ENCODE measurements at regions not wholly inside any gene's neighbourhood (a gene's known extent, or its start where the extent isn't known, plus 50 kb on each side); places are given as distances from the start of the nearest gene placed in this dataset.

DNA sequence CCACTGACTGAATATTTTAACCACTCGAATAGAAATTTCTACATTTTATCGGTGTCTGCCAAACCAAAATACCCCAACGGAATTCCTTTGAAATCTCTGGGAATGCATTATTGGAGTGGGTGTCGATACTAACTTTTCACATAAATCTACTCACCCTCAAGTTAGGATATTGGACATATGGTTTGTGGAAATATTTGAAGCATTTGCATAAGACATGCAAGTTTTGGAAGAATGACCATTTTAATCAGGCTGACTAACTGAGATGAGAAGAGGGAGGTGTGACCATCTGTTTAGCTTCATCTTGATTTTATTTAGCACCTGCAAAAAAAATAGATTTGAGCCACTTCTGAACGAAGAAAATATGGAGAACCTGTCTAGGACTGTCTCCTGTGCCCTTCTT, 61.2 kb downstream of the KLF6 start:
- no peak for DNase-seq (ENCODE audit: low read depth in 4 of 4, low spot score in 3 of 4)

DNA sequence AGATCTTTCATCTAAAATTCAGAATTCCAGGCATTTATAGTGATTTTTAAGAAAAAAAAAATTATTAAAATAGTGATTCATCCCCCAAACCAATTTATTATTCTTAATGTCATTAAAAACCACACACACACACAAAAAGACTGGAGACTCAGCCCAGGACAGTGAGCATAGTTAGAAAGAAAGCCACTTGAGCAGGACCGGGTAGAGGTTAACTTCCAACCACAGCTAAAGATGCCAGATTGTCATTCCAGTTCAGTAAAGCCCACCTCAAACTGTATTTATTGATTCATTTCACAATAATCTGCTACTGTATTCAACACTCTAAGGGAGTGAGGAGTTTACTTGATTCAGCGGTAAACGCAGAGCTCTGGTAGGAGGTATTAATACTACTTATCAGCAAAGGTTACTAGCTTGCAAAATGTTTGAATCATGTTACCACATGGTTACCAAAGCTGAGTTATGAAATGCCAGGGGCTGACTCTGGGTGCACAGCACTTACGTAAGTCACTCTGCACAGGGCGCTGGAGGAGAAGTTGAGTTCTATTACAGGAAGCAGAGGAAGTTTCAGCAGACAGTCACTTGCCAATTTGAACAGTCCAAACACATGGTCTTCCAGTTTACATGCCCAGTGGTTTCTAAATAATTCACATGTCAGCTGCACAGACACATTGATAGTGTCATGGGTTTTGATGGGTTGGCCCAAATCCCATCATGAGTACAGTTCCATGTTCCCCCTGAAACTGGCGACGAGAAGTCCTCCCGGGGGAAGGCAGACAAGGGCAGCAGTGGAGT, 64.6 kb downstream of the KLF6 start:
- DNase-seq (ENCODE audit: low read depth in 4 of 4, low spot score in 3 of 4): no peak

DNA sequence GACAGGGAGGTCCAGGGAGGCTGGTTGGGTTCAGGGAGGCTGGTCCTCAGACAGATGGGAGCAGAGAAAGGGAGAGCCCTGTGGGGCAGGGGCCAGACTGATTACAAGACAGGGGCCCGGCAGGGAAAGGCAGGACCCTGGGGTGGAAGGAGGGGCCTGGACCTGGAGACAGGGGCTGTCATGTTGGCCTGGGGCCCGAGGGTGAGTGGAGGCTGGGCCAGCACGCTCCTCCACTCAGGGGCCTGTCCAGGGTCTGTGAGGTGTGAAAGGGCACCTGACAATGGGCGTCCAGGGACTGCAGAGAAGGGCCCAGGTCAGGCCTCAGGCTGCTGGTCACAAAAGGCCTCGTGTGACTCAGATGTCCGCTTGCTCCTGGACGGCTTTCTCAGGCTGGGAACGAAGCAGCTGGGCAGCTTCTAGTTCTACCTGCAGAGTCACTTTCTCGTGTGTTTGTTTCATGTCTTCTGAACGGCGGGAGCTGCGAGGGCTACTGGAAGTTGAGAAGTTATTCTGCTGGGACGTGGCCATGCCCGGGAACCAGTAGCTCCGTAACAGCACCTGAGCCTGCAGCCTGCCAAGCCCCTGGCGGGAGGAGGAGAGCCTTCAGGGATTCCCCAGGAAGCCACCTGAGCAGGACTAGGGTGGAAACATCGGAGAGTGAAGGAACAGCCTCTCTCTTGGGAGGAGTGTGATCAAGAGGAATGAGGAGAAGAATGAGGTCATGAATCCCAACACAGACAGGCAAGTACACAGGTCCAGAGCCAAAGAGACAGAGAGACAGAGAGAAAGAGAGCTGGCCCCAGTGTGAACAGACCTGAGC, 65.8 kb downstream of the KLF6 start:
- no peak for DNase-seq (ENCODE audit: low read depth in 4 of 4, low spot score in 3 of 4)

DNA sequence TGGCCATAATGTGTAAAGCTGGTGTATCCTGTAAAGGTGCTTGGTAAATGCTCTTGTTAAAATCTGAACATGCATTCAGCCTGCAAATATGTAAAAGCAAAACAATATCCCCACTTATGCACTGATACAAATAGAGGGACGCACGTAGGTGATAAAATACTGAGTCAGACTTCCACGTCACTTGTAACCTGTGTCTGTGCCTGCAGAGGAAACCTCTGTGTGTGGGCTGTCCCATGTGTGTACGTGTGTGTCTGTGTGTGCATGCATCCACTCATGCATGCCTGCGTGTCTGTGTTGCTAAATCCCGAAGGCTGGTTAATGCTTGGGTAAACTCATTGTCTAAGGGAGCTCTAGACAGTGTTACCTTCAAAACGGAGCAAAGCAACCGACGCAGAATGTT, 68.9 kb downstream of the KLF6 start:
- no peak for DNase-seq (ENCODE audit: low read depth in 4 of 4, low spot score in 3 of 4)

DNA sequence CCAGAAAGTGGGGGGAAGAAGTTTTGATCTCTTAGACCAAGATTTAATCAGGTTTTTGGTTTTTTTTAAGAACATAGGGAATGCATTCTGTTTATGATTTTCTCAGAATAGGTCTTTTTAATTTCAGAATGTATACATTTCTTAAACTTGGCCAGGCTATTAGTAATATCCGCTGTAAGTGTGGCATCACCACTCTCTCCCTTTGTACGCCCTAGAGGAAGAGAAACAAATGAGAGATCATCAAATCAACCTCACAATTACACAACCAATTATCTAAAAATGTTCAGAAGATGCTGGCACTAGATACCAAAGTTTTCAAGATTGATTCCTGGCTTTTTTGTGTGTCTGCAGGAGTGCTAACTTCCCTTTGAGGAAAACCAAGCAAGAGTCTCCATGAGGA, 70.0 kb downstream of the KLF6 start:
- no peak for DNase-seq (ENCODE audit: low read depth in 4 of 4, low spot score in 3 of 4)

DNA sequence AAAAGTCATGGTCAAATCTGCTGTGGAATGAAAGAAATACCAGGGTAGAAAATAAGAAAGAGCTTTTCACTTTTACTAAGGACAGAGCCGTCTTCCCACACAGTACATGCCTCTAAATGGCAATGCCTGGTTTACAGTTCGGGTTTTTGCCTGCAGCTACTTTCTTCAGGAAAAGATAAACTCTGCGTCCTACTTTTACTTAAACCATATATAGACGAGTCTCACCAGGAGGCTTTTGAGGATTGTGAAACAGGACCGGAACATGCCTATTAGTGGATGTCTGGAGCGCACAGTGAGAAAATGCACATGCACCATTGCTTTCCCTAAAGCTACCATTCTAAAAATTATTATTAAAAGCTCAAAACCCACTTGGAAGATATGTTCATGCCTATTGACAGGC, 70.5 kb downstream of the KLF6 start:
- no peak for DNase-seq (ENCODE audit: low read depth in 4 of 4, low spot score in 3 of 4)

DNA sequence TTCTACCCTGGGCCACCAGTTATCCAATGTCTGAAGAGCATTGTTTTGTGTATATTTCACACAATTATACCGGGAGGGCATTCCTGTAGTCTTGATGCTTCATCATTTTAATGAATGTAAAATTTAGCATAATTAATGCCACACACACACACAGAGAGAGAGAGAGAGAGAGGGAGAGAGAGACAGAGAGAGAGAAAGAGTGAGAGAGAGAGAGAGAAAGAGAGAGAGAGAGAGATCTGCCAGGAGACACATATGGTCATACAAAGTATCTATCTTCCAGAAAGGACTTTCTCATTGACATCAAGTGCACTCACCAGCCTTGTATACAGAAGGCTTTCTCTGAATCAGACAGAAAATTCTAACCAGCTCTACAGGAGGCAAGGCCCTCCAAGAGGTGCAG, 72.3 kb downstream of the KLF6 start:
- DNase-seq (ENCODE audit: low read depth in 4 of 4, low spot score in 3 of 4): no peak

DNA sequence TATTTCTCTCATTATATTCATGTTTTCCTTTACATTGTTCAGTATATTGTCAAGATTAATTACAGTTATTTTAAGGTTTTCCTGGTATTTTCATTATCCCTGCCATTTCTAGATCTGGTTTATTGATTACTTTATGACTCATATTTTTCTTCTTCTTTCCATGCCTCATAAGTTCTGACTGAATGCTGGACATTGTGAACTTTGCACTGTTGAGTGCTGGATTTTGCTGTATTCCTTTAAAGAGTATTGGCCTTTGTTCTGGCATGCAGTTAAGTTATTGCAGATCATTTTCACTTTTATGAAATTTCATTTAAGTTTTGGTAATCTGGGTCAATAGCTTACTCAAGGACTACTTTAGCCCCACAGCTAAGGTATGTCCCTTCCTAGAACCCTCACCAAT, 73.1 kb downstream of the KLF6 start:
- no peak for DNase-seq (ENCODE audit: low read depth in 4 of 4, low spot score in 3 of 4)

DNA sequence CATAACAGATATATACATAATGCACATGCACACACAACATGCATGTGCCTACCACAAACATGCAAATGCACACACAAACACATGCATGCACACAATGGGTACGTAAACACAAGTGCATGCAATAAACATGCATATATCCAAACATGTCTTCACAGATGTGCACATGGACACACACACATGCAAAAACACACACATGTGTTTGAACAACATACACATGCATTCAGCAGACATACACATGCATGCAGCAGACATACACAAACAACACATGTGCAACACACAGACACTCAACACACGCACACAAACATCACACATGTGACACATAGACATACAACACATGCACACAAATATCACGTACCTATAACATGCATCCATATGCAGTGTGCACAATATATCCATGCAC, 74.2 kb downstream of the KLF6 start:
- DNase-seq (ENCODE audit: low read depth in 4 of 4, low spot score in 3 of 4): no peak

DNA sequence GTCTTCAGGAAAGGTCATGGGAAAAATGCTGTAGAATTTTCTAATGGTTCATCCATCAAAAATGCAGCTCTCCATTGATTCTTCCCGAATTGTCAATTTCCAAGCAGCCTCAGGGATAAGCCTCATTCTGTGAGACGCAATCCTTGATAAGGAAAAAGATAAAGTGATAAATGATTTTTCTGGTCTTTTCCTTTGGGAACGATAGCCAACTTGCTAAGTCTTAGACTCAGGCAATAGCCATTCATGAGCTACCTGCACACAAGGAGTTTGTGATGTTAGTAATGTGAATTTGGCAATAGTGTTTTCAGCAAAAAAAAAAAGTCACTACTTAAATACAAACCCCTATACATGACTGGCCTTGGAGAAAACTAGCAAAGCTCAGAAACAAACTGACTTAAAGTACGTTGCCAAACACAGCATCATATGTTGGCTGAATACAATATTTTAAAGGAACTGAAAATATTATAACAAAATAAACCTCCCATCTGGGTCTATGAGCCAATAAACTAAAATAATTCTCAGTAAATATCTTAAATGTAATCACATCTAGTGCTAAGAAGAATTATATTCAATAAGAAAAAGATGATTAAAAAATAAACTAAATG, 75.5 kb downstream of the KLF6 start:
- DNase-seq (ENCODE audit: low read depth in 4 of 4, low spot score in 3 of 4): no peak

DNA sequence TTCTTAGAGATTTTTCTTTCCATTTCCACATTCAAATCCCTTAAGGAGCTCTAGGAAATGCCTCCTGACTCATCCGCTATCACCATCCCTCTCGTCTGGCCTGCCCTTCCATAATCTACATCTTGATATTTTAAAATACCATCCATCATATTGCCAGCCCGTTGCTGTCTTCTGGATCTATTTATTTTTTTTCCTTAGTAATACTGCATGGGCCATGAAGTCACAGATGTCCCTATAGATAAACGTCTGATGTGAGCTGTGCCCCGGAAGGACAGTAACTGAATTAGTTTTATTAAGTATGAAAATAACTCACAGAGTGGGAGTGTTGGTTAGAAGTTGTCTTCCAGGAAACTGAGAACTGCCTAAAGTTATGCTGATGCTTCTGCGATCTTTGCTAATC, 76.2 kb downstream of the KLF6 start:
- DNase-seq (ENCODE audit: low read depth in 4 of 4, low spot score in 3 of 4): no peak

DNA sequence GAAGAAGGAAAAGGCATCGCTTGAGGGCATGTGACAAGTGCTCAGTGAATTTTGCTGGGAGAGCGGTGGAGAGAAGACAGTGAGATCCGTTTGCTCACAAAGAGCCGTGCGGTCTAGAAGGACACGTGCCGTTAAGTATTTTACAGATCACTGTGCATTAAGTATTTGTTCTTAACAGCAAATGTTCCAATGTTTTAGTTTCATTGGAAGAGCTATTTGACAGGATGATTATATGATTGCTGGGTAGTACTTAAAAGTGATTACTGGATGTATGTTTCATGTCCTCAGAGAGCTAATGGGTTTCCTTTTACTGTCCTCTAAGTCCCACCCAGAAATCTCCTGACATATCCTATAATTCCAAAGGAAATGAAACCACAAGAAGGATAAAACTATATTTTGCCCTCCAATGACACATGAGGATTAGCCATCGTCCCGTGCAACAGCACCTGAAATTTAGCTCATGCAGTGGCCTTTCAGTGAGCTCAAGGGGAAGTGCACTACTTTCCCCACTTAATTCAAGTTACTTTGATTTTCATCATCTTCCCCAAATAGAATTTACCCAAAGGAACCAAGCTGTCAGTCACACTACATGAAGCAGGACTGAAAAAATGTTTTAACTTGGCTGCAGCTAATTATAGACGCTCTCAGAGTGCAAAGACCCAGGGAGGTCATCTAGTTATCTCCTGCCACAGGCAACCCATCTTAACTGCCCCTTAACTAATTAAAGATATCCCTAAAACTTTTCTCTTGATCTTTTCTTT, 80.3 kb downstream of the KLF6 start:
- no peak for DNase-seq (ENCODE audit: low read depth in 4 of 4, low spot score in 3 of 4)

DNA sequence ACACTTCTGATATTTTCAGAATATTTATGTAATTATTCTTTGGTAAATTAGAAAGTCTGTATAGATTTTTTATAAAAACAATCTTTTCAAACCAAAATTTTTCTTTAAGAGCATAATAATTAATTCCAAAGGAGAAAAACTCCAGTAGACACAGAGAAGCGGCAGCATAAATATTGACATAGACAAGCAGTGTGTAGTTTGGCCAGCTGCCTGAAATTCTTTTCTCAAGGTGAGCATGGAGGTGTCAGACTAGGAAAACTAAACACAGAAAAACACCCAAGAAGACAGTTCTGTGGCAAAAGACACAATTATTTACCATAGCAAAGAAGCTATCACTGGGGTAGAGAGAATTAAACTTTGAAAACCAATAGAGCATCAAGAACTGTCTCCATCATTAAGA, 82.4 kb downstream of the KLF6 start:
- no peak for DNase-seq (ENCODE audit: low read depth in 4 of 4, low spot score in 3 of 4)

DNA sequence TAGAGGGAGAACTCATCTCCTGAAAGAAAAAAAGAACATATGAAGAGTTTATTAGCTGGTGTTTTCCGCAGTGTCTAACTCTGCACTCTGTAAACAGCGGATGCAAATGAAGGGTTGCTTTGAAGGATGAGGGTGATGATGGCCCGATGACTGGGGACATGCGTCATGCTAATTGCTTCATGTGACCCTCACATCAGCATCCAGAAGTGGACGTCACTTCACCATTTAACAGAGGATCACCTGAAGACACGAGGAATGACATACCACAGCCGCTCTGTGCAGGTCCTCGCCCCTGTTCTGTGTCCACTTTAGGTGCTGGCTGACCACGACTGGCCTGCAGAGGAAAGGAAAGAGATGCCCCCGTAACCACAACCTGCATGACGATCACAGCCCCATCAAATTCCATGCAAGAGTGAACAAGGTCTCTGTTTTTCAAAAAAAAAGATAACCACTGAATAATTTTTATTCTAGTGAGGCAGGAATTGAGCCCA, 82.9 kb downstream of the KLF6 start:
- DNase-seq (ENCODE audit: low read depth in 4 of 4, low spot score in 3 of 4): no peak

DNA sequence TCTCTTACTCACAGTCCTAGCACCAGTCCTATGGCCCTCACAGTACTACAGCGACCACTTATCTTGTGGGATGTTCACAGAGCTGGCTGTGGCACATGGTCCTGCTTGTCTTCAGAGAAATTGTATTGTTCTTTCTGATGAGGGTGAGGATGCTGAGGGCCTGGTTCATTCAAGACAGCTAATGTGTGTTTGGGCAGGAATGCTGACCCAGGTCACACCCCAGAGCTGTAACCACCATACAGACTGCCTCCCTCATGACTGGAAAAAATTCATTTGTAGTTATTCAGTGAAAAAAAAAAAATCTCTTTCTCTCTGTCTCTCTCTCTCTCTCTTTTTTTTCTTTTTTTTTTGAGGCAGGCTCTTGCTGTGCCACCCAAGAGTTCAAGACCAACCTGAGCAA, 83.5 kb downstream of the KLF6 start:
- no peak for DNase-seq (ENCODE audit: low read depth in 4 of 4, low spot score in 3 of 4)

DNA sequence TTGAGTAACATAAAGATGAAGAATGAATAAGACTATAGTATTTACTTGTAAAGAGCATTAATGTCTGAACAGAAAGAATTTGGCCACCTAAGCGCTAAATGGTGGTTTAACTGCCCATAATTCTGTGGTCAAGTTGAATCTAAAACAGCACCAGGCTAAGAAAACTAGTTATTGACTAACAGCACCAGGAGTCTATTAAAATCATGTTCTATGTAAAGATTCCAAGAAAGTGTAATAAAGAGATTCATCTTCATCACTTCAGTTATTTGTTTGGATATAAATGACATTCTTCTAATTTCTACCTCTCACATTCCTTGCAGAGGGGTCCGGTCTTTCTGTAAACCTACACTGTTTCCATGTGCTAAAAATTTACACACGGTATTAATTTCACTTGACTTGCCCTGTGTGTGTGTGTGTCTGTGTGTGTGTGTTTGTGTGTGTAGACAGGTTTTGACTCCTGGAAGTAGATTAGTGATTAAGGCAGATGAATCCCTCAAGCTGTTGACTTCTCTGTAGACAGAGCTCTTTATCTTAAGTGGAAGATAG, 84.4 kb downstream of the KLF6 start:
- no peak for DNase-seq (ENCODE audit: low read depth in 4 of 4, low spot score in 3 of 4)

DNA sequence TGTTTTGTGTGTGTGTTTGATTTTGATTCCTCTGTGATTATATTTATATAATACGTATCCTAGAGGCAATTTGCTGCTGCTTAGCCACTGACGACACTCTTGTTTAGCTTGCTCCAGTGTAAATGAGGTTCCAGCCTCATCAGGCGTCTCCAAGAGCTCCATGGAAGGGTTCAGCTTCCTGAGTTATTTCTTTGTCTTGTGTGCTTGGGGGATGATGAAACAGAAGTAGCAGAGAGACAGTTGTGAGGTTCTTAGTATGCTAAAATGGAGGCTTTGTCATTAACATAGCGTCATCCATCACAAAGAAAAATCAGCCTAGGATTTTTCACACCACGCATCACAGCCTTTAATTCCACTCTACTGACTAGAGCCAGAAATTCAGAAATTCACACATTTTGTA, 85.1 kb downstream of the KLF6 start:
- no peak for DNase-seq (ENCODE audit: low read depth in 4 of 4, low spot score in 3 of 4)

DNA sequence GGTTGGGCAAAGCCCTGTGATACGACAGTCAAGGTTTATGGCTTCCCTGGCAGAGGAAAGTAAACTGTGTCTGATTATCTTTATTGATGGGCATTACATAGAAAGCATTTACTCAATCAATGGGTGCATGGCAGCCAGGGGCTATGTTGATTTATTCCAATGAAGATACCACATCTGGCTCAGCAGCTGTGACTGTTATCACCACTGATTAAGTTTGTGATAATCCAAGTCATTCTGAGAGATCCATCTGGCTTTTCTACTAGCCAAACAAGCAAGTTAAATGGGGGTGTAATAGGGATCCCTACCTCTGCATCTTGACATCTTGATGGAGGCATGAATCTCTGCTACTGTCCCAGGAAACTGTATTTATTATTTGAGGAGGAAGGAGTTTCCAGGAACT, 86.7 kb downstream of the KLF6 start:
- DNase-seq (ENCODE audit: low read depth in 4 of 4, low spot score in 3 of 4): no peak

DNA sequence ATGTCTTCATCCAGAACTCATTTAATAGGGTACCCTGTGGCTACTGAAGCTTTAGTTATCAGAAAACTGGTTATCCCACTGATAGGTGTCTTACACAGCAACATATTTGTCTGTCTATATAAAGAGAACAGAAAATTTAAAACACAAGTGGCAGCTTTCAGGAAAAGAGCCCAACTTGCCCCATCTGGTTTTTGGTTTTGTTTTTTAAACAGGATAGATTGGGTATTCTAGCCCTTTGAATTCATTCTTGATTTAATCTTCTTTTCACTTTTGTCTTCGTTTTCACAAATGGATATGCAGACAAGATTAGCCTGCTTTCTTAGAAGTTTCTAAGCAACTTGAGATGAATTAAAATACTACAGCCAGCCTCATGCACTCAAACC, 91.3 kb downstream of the KLF6 start:
- no peak for DNase-seq (ENCODE audit: low read depth in 4 of 4, low spot score in 3 of 4)

DNA sequence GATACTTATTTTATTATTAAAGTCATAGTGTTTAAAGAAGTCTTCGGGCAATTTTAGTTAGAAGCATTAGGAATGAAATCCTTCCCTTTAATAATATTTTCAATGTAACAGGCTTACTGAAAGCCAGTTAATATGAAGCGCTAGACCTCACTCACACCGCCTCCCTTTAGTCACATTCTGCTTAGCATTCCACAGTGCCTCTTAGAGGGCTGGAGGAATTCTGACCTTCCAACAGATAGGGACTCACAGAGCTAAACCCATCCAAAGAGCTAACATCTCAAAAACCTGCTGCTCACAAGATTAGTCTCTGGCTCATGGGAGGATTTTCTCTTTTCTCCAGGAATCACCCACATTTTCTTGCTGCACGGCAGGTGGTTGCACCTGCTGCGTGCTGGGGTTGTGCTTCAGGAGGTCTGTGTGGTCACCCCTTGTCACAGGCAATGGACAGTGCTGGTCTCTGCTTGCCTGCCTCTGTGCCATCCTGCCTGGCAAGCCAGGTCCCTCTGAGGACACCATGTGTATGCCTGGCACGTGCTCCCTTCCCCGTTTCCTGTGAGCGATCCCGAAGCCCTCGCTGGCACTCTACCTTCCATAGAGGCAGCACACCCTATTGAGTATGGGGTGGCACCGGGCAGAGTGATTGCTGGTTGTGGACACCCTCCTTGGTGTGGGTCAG, 91.8 kb downstream of the KLF6 start:
- no peak for DNase-seq (ENCODE audit: low read depth in 4 of 4, low spot score in 3 of 4)

Measured in left renal pelvis (tissue), 4 donors.